Upper lobe of left lung (tissue), 6 donors: ENCODE measurements at regions not wholly inside any gene's neighbourhood (a gene's known extent, or its start where the extent isn't known, plus 50 kb on each side); places are given as distances from the start of the nearest gene placed in this dataset.

Source experiments
- ATAC-seq, 2 donors: fragments of 200-7000 bp; cut with Tn5 transposase; one replicate each; pipeline ENCODE4 v1.9.1; 2022; ENCODE audit warnings: mild to moderate bottlenecking in 2 of 2, moderate library complexity in 2 of 2; ENCODE audit not compliant: low FRiP score in 2 of 2
- DNase-seq, 2 donors: peaks; one replicate each; pipeline ENCODE4 v3.0.0-alpha.2; 2019 to 2020
- H3K27ac ChIP-seq, 4 donors: fragments of 200-600 bp; sonication (generic); one replicate each; pipeline ENCODE4 v1.5.1; 2016 to 2019
- H3K27me3 ChIP-seq, 4 donors: fragments of 200-600 bp; sonication (generic); one replicate each; pipeline ENCODE4 v1.5.1; 2017 to 2019
- H3K36me3 ChIP-seq, 4 donors: fragments of 200-600 bp; sonication (generic); one replicate each; pipeline ENCODE4 v1.5.1; 2016 to 2019
- H3K4me1 ChIP-seq, 4 donors: fragments of 200-600 bp; sonication (generic); one replicate each; pipeline ENCODE4 v1.5.1; 2018 to 2019
- H3K4me3 ChIP-seq, 4 donors: fragments of 200-600 bp; sonication (generic); one replicate each; pipeline ENCODE4 v1.5.1; 2017 to 2019; ENCODE audit warnings: mild to moderate bottlenecking in 2 of 4, moderate library complexity in 1 of 4
- H3K9me3 ChIP-seq, 4 donors: fragments of 200-600 bp; sonication (generic); one replicate each; pipeline ENCODE4 v1.5.1; 2018 to 2019
- CTCF ChIP-seq, 6 experiments: fragments of 450-650 bp in 4 of 6; fragments of 200-600 bp in 2 of 6; sonication (generic) in 2 of 6; IDR thresholded peaks; one replicate each; pipeline ENCODE4 v1.5.1; 2016 to 2019; ENCODE audit warnings: antibody characterized with exemption in 6 of 6
- EP300 ChIP-seq, 4 donors: sonication (generic); formaldehyde crosslinking; IDR thresholded peaks; one replicate each; pipeline ENCODE4 v1.5.1; 2017; ENCODE audit warnings: antibody characterized with exemption in 4 of 4, control low read depth in 2 of 4
- POLR2A ChIP-seq, 4 donors: fragments of 450-650 bp; IDR thresholded peaks; one replicate each; pipeline ENCODE4 v1.5.1; 2016 to 2017; ENCODE audit warnings: antibody characterized with exemption in 4 of 4, mild to moderate bottlenecking in 2 of 4
- POLR2AphosphoS5 ChIP-seq, 2 donors: sonication (generic); formaldehyde crosslinking; IDR thresholded peaks; one replicate each; pipeline ENCODE4 v1.5.1; 2017; ENCODE audit warnings: antibody characterized with exemption in 2 of 2
- WGBS, 2 donors: methylation state at CpG; one replicate each; pipeline ENCODE4 v1.1.5; 2017 to 2018; 5-methylcytosine and 5-hydroxymethylcytosine counted together
- donor health status: DM: no; HTN: no; CAD: no; lungs with moderate emphysema.
- donor health status: DM: no; HTN: yes; CAD: no; lungs with severe emphysema.

- Histone ChIP-seq H3K36me3 (no peaks in the 10 kb centered on the region), H3K27ac (no peak overlapping the region), H3K4me1 (no peaks in the 10 kb centered on the region), H3K27me3 (no peaks in the 10 kb centered on the region), H3K4me3 (no peak overlapping the region), H3K9me3 (no peaks in the 10 kb centered on the region)
- WGBS, 2 donors, result 78 to 92% methylated on average over 1 of the region's 1 CpG
- TF ChIP-seq POLR2AphosphoS5 (IDR thresholded peaks at IDR 0.05), result no peak
- TF ChIP-seq CTCF (IDR thresholded peaks at IDR 0.05), result no peak
- TF ChIP-seq POLR2A (IDR thresholded peaks at IDR 0.05), result no peak
- no peak for TF ChIP-seq EP300 (IDR thresholded peaks at IDR 0.05)
- no peak for DNase-seq
- ATAC-seq, result no peak
Observed at GRCh38 chr16:80460988-80461387, 79.8 kb upstream of the DYNLRB2 start.

DNA sequence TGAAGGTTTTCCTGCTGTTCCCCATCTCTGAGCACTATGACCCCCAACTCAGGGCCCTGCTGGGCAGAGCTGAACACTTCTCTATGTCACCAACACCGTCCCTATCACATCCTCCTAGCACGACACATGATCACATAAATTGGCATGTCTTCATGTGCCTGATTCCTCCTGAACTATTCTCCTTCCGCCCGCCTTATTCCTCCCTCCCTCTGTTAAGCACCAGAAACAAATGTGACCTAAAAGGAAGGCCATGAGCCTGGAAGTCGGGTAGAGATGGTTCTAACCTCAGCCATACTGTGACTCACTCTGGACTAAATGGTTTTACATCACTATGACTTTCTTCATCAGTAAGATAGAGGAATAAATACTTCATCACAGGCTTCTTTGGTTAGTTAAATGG, 80.8 kb upstream of the DYNLRB2 start:
- Histone ChIP-seq H3K4me3 (no peak overlapping the region), H3K27ac (no peak overlapping the region), H3K36me3 (no peaks in the 10 kb centered on the region), H3K27me3 (no peaks in the 10 kb centered on the region), H3K9me3 (no peaks in the 10 kb centered on the region), H3K4me1 (no peaks in the 10 kb centered on the region)
- TF ChIP-seq POLR2A (IDR thresholded peaks at IDR 0.05), result no peak
- no peak for TF ChIP-seq CTCF (IDR thresholded peaks at IDR 0.05)
- TF ChIP-seq POLR2AphosphoS5 (IDR thresholded peaks at IDR 0.05), result no peak
- no peak for TF ChIP-seq EP300 (IDR thresholded peaks at IDR 0.05)
- WGBS, 2 donors, result 82 to 88% methylated on average over 4 of the region's 5 CpGs
- DNase-seq, result no peak
- peak in 1 of 2 donors; percentile 85 for ATAC-seq

DNA sequence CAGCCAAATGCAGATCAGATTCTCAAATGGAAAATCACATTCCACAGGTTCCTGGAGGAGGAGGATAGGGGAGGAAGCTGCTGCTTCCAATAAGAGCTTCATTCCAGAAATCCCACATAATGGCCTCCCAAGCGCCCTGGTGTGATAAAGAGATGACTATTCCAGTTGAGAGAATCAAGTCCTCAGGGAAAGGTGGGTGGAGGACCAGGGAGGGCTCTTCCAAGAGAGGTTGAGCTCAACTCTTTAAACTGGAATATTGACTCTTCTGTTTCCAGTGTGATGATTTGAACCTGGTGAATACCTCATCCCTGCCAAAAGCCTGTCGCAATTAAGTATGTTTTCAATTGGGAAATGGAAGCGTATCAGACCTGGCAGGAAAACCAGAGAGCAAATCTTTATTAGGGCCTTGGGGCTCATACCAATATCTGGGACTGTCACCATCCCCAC, 81.4 kb upstream of the DYNLRB2 start:
- peak in 1 of 2 donors; percentile 92 for ATAC-seq
- TF ChIP-seq POLR2AphosphoS5 (IDR thresholded peaks at IDR 0.05), result no peak
- no peak for TF ChIP-seq CTCF (IDR thresholded peaks at IDR 0.05)
- no peak for TF ChIP-seq POLR2A (IDR thresholded peaks at IDR 0.05)
- no peak for TF ChIP-seq EP300 (IDR thresholded peaks at IDR 0.05)

DNA sequence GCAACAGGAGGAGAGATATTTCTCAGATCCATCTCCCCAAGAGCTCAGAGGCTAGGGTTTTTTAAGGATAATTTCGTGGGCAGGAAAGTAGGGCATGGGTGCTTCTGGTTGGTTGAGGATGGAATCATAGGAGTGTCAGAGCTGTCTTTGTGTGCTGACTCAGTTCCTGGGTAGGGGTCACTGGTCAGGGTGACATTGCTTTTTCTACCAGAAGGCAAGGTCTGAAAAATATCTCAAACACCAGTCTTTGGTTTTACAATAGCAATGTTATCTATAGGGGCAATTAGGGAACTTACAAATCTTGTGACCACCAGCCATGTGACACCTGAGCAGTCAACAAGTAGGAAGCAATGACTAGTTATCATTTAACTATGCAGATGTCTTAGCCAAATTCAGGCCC, 82.9 kb upstream of the DYNLRB2 start:
- Histone ChIP-seq H3K36me3 (no peaks in the 10 kb centered on the region), H3K4me3 (no peak overlapping the region)
- 46 to 94% methylated on average over 1 of the region's 1 CpG for WGBS, 2 donors

More for the DNA sequence above, 81.4 kb upstream of the DYNLRB2 start:
- WGBS, 2 donors, result 77 to 79% methylated on average over 3 of the region's 3 CpGs
- Histone ChIP-seq H3K4me3 (no peak overlapping the region), H3K9me3 (no peaks in the 10 kb centered on the region), H3K27me3 (no peaks in the 10 kb centered on the region), H3K27ac (no peak overlapping the region), H3K36me3 (no peaks in the 10 kb centered on the region), H3K4me1 (no peaks in the 10 kb centered on the region)
- no peak for DNase-seq

More for the DNA sequence above, 82.9 kb upstream of the DYNLRB2 start:
- Histone ChIP-seq H3K9me3 (no peaks in the 10 kb centered on the region), H3K27me3 (no peaks in the 10 kb centered on the region), H3K4me1 (no peaks in the 10 kb centered on the region), H3K27ac (no peak overlapping the region)
- DNase-seq (no peak), ATAC-seq (no peak)
- TF ChIP-seq POLR2AphosphoS5 (IDR thresholded peaks at IDR 0.05) (no peak), CTCF (IDR thresholded peaks at IDR 0.05) (no peak), EP300 (IDR thresholded peaks at IDR 0.05) (no peak), POLR2A (IDR thresholded peaks at IDR 0.05) (no peak)
